Kidney capillary endothelial cell (primary cell): ENCODE measurements at regions not wholly inside any gene's neighbourhood (a gene's known extent, or its start where the extent isn't known, plus 50 kb on each side); places are given as distances from the start of the nearest gene placed in this dataset.

Experiments
- DNase-seq: peaks from one replicate; pipeline ENCODE4 v3.0.0-alpha.2; 2018; ENCODE audit warnings: low spot score

- no peak for DNase-seq
Measured at GRCh38 chr1:55970526-55971110, 608.7 kb downstream of the PLPP3 start.

GRCh38 chr1:55969322-55969721 is 610.0 kb downstream of the PLPP3 start:
- no peak for DNase-seq

- no peak for DNase-seq
Measured at GRCh38 chr1:55968661-55969060, 610.7 kb downstream of the PLPP3 start.

GRCh38 chr1:55965981-55966461 is 613.3 kb downstream of the PLPP3 start:
- DNase-seq: no peak

- no peak for DNase-seq
Measured at GRCh38 chr1:55962472-55962871, 616.9 kb downstream of the PLPP3 start.

- no peak for DNase-seq
Measured at GRCh38 chr1:55959136-55959548, 620.2 kb downstream of the PLPP3 start.

- no peak for DNase-seq
Measured at GRCh38 chr1:55958498-55958897, 620.9 kb downstream of the PLPP3 start.

- no peak for DNase-seq
Measured at GRCh38 chr1:55957276-55957675, 622.1 kb downstream of the PLPP3 start.

GRCh38 chr1:55955016-55955621 is 624.2 kb downstream of the PLPP3 start:
- DNase-seq: no peak

GRCh38 chr1:55951291-55951690 is 628.1 kb downstream of the PLPP3 start:
- no peak for DNase-seq

- no peak for DNase-seq
Measured at GRCh38 chr1:55947446-55947845, 631.9 kb downstream of the PLPP3 start.

- DNase-seq: no peak
Measured at GRCh38 chr1:55943721-55944435, 635.5 kb downstream of the PLPP3 start.

- no peak for DNase-seq
Measured at GRCh38 chr1:55943012-55943411, 636.4 kb downstream of the PLPP3 start.

- no peak for DNase-seq
Measured at GRCh38 chr1:55939866-55940265, 639.5 kb downstream of the PLPP3 start.

GRCh38 chr1:55938861-55939260 is 640.5 kb downstream of the PLPP3 start:
- DNase-seq: no peak

GRCh38 chr1:55938376-55938850 is 641.0 kb downstream of the PLPP3 start:
- DNase-seq: no peak

- no peak for DNase-seq
Measured at GRCh38 chr1:55937840-55938375, 641.5 kb downstream of the PLPP3 start.

GRCh38 chr1:55935236-55935635 is 644.1 kb downstream of the PLPP3 start:
- DNase-seq: no peak

GRCh38 chr1:55932402-55932801 is 647.0 kb downstream of the PLPP3 start:
- no peak for DNase-seq

- no peak for DNase-seq
Measured at GRCh38 chr1:55931081-55931940, 648.1 kb downstream of the PLPP3 start.

- no peak for DNase-seq
Measured at GRCh38 chr1:55929652-55930051, 649.7 kb downstream of the PLPP3 start.

- DNase-seq: no peak
Measured at GRCh38 chr1:55928576-55928975, 650.8 kb downstream of the PLPP3 start.
